H9 (cell line): ENCODE measurements at regions not wholly inside any gene's neighbourhood (a gene's known extent, or its start where the extent isn't known, plus 50 kb on each side); places are given as distances from the start of the nearest gene placed in this dataset.
"Not testable (repeated sequence)": the region's sequence is repeated elsewhere in the genome, so short reads cannot be mapped to it uniquely, and the experiment has no call there.

Source experiments
- DNase-seq: peaks from one replicate; pipeline ENCODE4 v3.0.0-alpha.2; 2017
- H2AFZ ChIP-seq: one replicate; pipeline ENCODE4 v1.6.1; 2013; ENCODE audit warnings: mild to moderate bottlenecking, low read length, control low read depth, moderate library complexity
- H2AK5ac ChIP-seq: 2 replicates; pipeline ENCODE4 v1.6.1; 2013; ENCODE audit warnings: low read length, control low read depth, mixed read lengths; ENCODE audit not compliant: insufficient read length
- H2BK120ac ChIP-seq: one replicate; pipeline ENCODE4 v1.6.1; 2013; ENCODE audit warnings: low read depth, mild to moderate bottlenecking, low read length, control low read depth, inconsistent platforms; ENCODE audit not compliant: poor library complexity, severe bottlenecking
- H2BK12ac ChIP-seq: 2 replicates; pipeline ENCODE4 v1.6.1; 2013; ENCODE audit warnings: low read length, control low read depth, mixed read lengths, low read depth; ENCODE audit not compliant: insufficient read length
- H2BK15ac ChIP-seq: 2 replicates; pipeline ENCODE4 v1.6.1; 2013; ENCODE audit warnings: low read depth, low read length, control low read depth
- H2BK20ac ChIP-seq: one replicate; pipeline ENCODE4 v1.6.1; 2013; ENCODE audit warnings: low read depth, mild to moderate bottlenecking, low read length, control low read depth, inconsistent platforms; ENCODE audit not compliant: poor library complexity, severe bottlenecking
- H2BK5ac ChIP-seq: 2 replicates; pipeline ENCODE4 v1.6.1; 2013; ENCODE audit warnings: low read length, control low read depth, mixed read lengths; ENCODE audit not compliant: insufficient read length
- H3K14ac ChIP-seq: 2 replicates; pipeline ENCODE4 v1.6.1; 2013; ENCODE audit warnings: low read length, control low read depth; ENCODE audit not compliant: insufficient read depth
- H3K18ac ChIP-seq: 2 replicates; pipeline ENCODE4 v1.6.1; 2013; ENCODE audit warnings: low read depth, mild to moderate bottlenecking, mixed read lengths, low read length, control low read depth; ENCODE audit not compliant: insufficient read length
- H3K23ac ChIP-seq: 2 replicates; pipeline ENCODE4 v1.6.1; 2013; ENCODE audit warnings: low read length, control low read depth, mixed read lengths, low read depth; ENCODE audit not compliant: insufficient read length
- H3K23me2 ChIP-seq: 2 replicates; pipeline ENCODE4 v1.6.1; 2013; ENCODE audit warnings: low read depth, mild to moderate bottlenecking, mixed read lengths, low read length, control low read depth; ENCODE audit not compliant: insufficient read length, poor library complexity, severe bottlenecking
- H3K27ac ChIP-seq: 2 replicates; pipeline ENCODE4 v1.5.1; 2013; ENCODE audit warnings: low read length, control low read depth, mixed read lengths, low read depth; ENCODE audit not compliant: insufficient read length
- H3K27me3 ChIP-seq: 2 replicates; pipeline ENCODE4 v1.6.1; 2013; ENCODE audit warnings: low read length, control low read depth, inconsistent platforms; ENCODE audit not compliant: insufficient read depth
- H3K4ac ChIP-seq: 2 replicates; pipeline ENCODE4 v1.6.1; 2013; ENCODE audit warnings: low read depth, mild to moderate bottlenecking, control low read depth, inconsistent platforms, low read length, moderate library complexity
- H3K4me1 ChIP-seq: 2 replicates; pipeline ENCODE4 v1.6.1; 2013; ENCODE audit warnings: low read length, control low read depth, inconsistent platforms; ENCODE audit not compliant: insufficient read depth
- H3K4me2 ChIP-seq: 2 replicates; pipeline ENCODE4 v1.6.1; 2013; ENCODE audit warnings: low read length, control low read depth, mixed read lengths; ENCODE audit not compliant: insufficient read length, insufficient read depth
- H3K56ac ChIP-seq: 2 replicates; pipeline ENCODE4 v1.6.1; 2013; ENCODE audit warnings: low read depth, mild to moderate bottlenecking, mixed read lengths, low read length, control low read depth; ENCODE audit not compliant: insufficient read length
- H3K79me1 ChIP-seq: 2 replicates; pipeline ENCODE4 v1.6.1; 2013; ENCODE audit warnings: low read depth, mild to moderate bottlenecking, moderate library complexity, low read length, control low read depth, inconsistent platforms; ENCODE audit not compliant: insufficient read depth, poor library complexity, severe bottlenecking
- H3K79me2 ChIP-seq: 2 replicates; pipeline ENCODE4 v1.6.1; 2013; ENCODE audit warnings: low read length, control low read depth, inconsistent platforms; ENCODE audit not compliant: insufficient read depth
- H3K9ac ChIP-seq: 2 replicates; pipeline ENCODE4 v1.6.1; 2013; ENCODE audit warnings: low read length, control low read depth, mixed read lengths; ENCODE audit not compliant: insufficient read length; ENCODE audit errors: extremely low read depth
- H3K9me3 ChIP-seq: one replicate; pipeline ENCODE4 v1.6.1; 2013; ENCODE audit warnings: low read depth, low read length, inconsistent platforms; ENCODE audit not compliant: control insufficient read depth
- H3T11ph ChIP-seq: one replicate; pipeline ENCODE4 v1.6.1; 2013; ENCODE audit warnings: mild to moderate bottlenecking, low read length, control low read depth, inconsistent platforms
- H4K20me1 ChIP-seq: one replicate; pipeline ENCODE4 v1.6.1; 2013; ENCODE audit not compliant: control insufficient read depth, insufficient read length, insufficient read depth
- H4K5ac ChIP-seq: 2 replicates; pipeline ENCODE4 v1.6.1; 2013; ENCODE audit warnings: low read depth, mild to moderate bottlenecking, mixed read lengths, low read length, control low read depth; ENCODE audit not compliant: insufficient read length
- H4K8ac ChIP-seq: replicated peaks from 2 replicates; pipeline ENCODE4 v1.6.1; 2013; ENCODE audit warnings: low read length, control low read depth, mixed read lengths, low read depth; ENCODE audit not compliant: insufficient read length
- H4K91ac ChIP-seq: 2 replicates; pipeline ENCODE4 v1.6.1; 2013; ENCODE audit warnings: low read depth, mild to moderate bottlenecking, moderate library complexity, mixed read lengths, low read length, control low read depth; ENCODE audit not compliant: insufficient read length
- H3K27ac Mint-ChIP-seq, 3 experiments: 2 replicates in 2 of 3; 3 replicates in 1 of 3; pipeline ENCODE4 v1.8.0; 2020 to 2021; ENCODE audit warnings: mixed read lengths in 3 of 3, mild to moderate bottlenecking in 1 of 3, moderate library complexity in 1 of 3
- H3K27me3 Mint-ChIP-seq: 2 replicates; pipeline ENCODE4 v1.8.0; 2021; ENCODE audit warnings: low read depth, mild to moderate bottlenecking, moderate library complexity, mixed read lengths
- H3K36me3 Mint-ChIP-seq, 3 experiments: 2 replicates in 2 of 3; 3 replicates in 1 of 3; pipeline ENCODE4 v1.8.0; 2020 to 2021; ENCODE audit warnings: low read depth in 3 of 3, mixed read lengths in 3 of 3; ENCODE audit not compliant: insufficient read depth in 1 of 3
- H3K4me1 Mint-ChIP-seq, 2 experiments: 2 replicates each; pipeline ENCODE4 v1.8.0; 2020; ENCODE audit warnings: mixed read lengths in 2 of 2
- H3K4me3 Mint-ChIP-seq, 2 experiments: 2 replicates in 1 of 2; 3 replicates in 1 of 2; pipeline ENCODE4 v1.8.0; 2020 to 2021; ENCODE audit warnings: mild to moderate bottlenecking in 2 of 2, mixed read lengths in 2 of 2, moderate library complexity in 1 of 2
- H3K9me3 Mint-ChIP-seq, 2 experiments: 2 replicates in 1 of 2; 3 replicates in 1 of 2; pipeline ENCODE4 v1.8.0; 2020; ENCODE audit warnings: mild to moderate bottlenecking in 2 of 2, mixed read lengths in 2 of 2, moderate library complexity in 1 of 2
- WGBS: extraction: QIAGEN DNeasy Blood & Tissue Kit; methylation state at CpG from one replicate; pipeline ENCODE4 v1.1.7; 2013; ENCODE audit warnings: missing lambda C conversion rate, low lambda C conversion rate, mixed read lengths; ENCODE audit not compliant: insufficient read length; ENCODE audit errors: extremely low coverage; 5-methylcytosine and 5-hydroxymethylcytosine counted together

DNA sequence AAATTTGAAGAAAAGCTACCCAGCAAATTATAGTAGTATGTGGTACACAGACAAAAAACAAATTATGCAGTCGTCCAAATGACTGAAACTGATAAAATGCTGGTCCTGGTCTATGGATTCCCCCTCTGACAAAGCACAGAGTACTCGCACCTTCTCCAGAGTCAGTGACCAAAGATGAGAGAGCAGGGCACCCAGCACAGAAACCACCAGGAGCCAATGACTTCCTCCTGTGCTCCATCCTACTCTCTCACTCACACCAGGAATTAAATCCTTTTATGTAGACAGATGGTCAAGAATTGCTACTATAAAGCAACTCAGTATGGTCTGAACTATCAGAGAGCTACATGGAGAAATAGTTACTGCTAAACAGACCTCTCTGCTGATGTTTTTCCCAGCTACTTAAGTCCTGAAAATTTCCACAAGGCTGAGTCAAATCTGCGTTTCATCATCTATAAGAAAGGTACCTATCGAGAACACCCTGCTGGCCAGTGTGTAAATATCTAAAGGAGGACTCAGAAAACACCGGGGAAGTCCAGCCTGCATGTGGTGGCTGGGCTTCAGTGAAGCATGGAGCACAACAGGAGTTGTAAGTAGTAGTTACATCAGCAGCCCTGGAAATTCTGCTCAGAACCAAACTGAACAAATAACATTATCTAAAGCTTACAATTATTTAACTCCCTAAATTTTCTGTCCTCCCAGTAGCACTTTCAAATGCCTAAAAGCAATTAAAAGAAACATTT, 84.5 kb upstream of the FBXO28 start:
- H4K8ac ChIP-seq, H4K91ac ChIP-seq, DNase-seq, H4K5ac ChIP-seq, H3K9me3 Mint-ChIP-seq, H3K56ac ChIP-seq, H3T11ph ChIP-seq, H3K9me3 ChIP-seq, H3K23ac ChIP-seq, H3K27me3 Mint-ChIP-seq, H3K36me3 Mint-ChIP-seq, H2BK12ac ChIP-seq, H3K4me1 Mint-ChIP-seq, H3K79me2 ChIP-seq, H3K23me2 ChIP-seq, H3K4ac ChIP-seq, H3K4me1 ChIP-seq, H2AK5ac ChIP-seq, H3K4me2 ChIP-seq, H3K14ac ChIP-seq, H4K20me1 ChIP-seq, H2BK5ac ChIP-seq, H3K79me1 ChIP-seq, H3K27ac ChIP-seq, H2BK20ac ChIP-seq, H3K18ac ChIP-seq, H3K27ac Mint-ChIP-seq, H2BK15ac ChIP-seq, H2AFZ ChIP-seq, H3K4me3 Mint-ChIP-seq, H2BK120ac ChIP-seq, H3K9ac ChIP-seq, H3K27me3 ChIP-seq: not testable (repeated sequence)
- WGBS = no CpG with 5 or more reads among the region's 5 CpGs

DNA sequence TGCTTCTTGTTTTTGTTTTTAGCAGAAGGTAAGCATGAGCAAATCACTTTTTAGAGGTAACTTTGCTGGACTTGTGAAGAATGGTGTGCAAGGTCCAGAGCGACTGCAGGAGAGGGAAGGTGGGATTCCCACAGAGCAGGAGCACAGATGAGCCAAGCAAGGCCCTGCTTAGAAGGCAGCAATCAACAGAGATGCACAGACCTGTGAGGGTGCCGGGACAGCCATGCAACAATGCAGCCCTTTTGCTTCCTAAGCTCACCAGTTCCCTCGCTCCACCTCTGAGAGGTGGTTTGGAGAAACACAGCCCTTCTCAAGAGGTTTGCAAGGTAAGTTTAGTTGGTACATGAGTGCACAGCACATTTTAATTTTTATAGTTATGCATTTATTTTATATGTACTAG, 85.1 kb upstream of the FBXO28 start:
- not testable (repeated sequence) for H3K36me3 Mint-ChIP-seq, H2BK20ac ChIP-seq, H3K18ac ChIP-seq, H3K27ac ChIP-seq, H2AFZ ChIP-seq, H3K4me2 ChIP-seq, H3K79me2 ChIP-seq, H4K5ac ChIP-seq, H3K9ac ChIP-seq, DNase-seq, H3K9me3 Mint-ChIP-seq, H3K4me1 ChIP-seq, H3K79me1 ChIP-seq, H4K8ac ChIP-seq, H3K23me2 ChIP-seq, H3K14ac ChIP-seq, H3K27me3 ChIP-seq, H3K27me3 Mint-ChIP-seq, H3K27ac Mint-ChIP-seq, H3T11ph ChIP-seq, H3K4me3 Mint-ChIP-seq, H2BK5ac ChIP-seq, H3K9me3 ChIP-seq, H3K4me1 Mint-ChIP-seq, H2AK5ac ChIP-seq, H4K91ac ChIP-seq, H2BK120ac ChIP-seq, H3K56ac ChIP-seq, H2BK15ac ChIP-seq, H3K23ac ChIP-seq, H4K20me1 ChIP-seq, H3K4ac ChIP-seq, H2BK12ac ChIP-seq
- no CpG with 5 or more reads among the region's 3 CpGs for WGBS
